COR-L47 (cell line): ENCODE measurements at regions not wholly inside any gene's neighbourhood (a gene's known extent, or its start where the extent isn't known, plus 50 kb on each side); places are given as distances from the start of the nearest gene placed in this dataset.
"Not testable (repeated sequence)": the region's sequence is repeated elsewhere in the genome, so short reads cannot be mapped to it uniquely, and the experiment has no call there.

Experiments used
- DNase-seq: peaks from one replicate; lab custom pipeline; 2025; lab: John Stamatoyannopoulos, UW

GRCh38 chr13:31608780-31609179 is 130.5 kb upstream of the RXFP2 start:
- not testable (repeated sequence) for DNase-seq

GRCh38 chr13:31610270-31610998 is 128.9 kb upstream of the RXFP2 start:
- DNase-seq, result no peak

- no peak for DNase-seq
Measured at GRCh38 chr13:31611214-31611613, 128.1 kb upstream of the RXFP2 start.

GRCh38 chr13:31614073-31614472 is 125.3 kb upstream of the RXFP2 start:
- DNase-seq, result no peak

- DNase-seq, result no peak
Measured at GRCh38 chr13:31614704-31615103, 124.6 kb upstream of the RXFP2 start.

GRCh38 chr13:31625115-31625514 is 114.2 kb upstream of the RXFP2 start:
- DNase-seq, result no peak

- DNase-seq, result no peak
Measured at GRCh38 chr13:31627097-31627845, 112.1 kb upstream of the RXFP2 start.

- DNase-seq, result no peak
Measured at GRCh38 chr13:31629085-31629780, 110.1 kb upstream of the RXFP2 start.

GRCh38 chr13:31631071-31631470 is 108.3 kb upstream of the RXFP2 start:
- no peak for DNase-seq

GRCh38 chr13:31631746-31632145 is 107.6 kb upstream of the RXFP2 start:
- no peak for DNase-seq

GRCh38 chr13:31638577-31638976 is 100.7 kb upstream of the RXFP2 start:
- DNase-seq, result no peak

- DNase-seq, result no peak
Measured at GRCh38 chr13:31639443-31640163, 99.7 kb upstream of the RXFP2 start.

GRCh38 chr13:31649766-31650165 is 89.6 kb upstream of the RXFP2 start:
- no peak for DNase-seq

- DNase-seq, result no peak
Measured at GRCh38 chr13:31653730-31654129, 85.6 kb upstream of the RXFP2 start.

- DNase-seq, result no peak
Measured at GRCh38 chr13:31663880-31664585, 75.3 kb upstream of the RXFP2 start.

GRCh38 chr13:31670831-31671617 is 68.3 kb upstream of the RXFP2 start:
- no peak for DNase-seq

- DNase-seq, result no peak
Measured at GRCh38 chr13:31674051-31674450, 65.3 kb upstream of the RXFP2 start.

- no peak for DNase-seq
Measured at GRCh38 chr13:31675440-31675953, 63.8 kb upstream of the RXFP2 start.

- no peak for DNase-seq
Measured at GRCh38 chr13:31681133-31681532, 58.2 kb upstream of the RXFP2 start.

GRCh38 chr13:31684466-31684865 is 54.9 kb upstream of the RXFP2 start:
- DNase-seq, result no peak
